HG03196 (cell line): ENCODE measurements at regions not wholly inside any gene's neighbourhood (a gene's known extent, or its start where the extent isn't known, plus 50 kb on each side); places are given as distances from the start of the nearest gene placed in this dataset.

Experiments used
- ATAC-seq: cut with Tn5 transposase; IDR thresholded peaks from one replicate; pipeline ENCODE4 v1.9.1; 2021; ENCODE audit not compliant: unreplicated experiment

DNA sequence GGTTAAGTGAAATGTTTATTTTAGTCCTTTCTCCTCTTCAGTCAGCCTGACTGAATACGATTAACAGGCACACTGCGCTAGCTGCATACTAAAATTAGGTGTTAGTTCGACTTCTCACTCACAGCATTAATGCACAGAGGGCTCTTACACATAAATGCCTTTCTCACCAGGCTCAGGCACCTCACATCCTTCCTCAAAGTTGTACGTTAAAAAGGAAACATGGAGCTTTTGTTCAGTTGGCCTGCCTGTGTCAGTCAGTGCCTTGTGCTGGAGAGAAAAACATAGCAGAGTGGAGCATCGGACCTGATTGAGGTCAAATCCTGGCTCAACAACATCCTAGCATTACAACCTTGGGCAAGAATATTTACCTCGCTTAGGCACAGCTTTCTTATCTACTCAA is 236.0 kb upstream of the ZNF462 start:
- no peak for ATAC-seq

DNA sequence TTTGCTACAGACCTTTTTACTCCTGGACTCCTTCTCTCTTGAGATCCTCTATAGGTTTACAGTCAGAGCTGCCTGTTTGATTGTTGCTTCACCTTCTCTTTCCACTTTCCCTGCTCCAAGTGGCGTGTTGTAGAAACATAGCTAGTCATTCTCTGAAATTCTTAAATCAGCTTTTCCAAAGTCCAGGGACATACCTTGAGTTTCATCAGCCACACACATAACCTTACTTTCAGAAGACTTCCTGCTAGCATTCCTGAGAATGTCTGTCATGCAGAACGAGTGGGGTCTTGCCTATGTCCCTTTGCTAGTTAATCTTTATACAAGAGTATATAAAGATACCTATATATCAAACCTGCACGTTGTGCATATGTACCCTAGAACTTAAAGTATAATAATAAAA is 230.3 kb upstream of the ZNF462 start:
- no peak for ATAC-seq

DNA sequence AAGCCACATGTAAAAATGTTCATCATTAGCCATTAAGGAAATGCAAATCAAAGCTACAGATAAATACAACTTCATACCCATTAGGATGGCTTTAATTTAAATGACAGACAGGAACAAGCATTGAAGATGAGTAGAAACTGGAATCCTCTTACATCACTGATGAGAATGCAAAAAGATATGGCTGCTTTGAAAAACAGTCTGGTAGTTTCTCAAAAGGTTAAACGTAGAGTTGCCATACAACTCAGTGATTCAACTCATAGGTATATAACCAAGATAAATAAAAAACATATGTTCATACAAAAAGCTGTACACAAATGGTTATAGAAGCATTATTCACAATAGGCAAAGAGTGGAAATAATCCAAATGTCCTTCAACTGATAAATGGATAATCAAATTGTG is 228.8 kb upstream of the ZNF462 start:
- no peak for ATAC-seq

DNA sequence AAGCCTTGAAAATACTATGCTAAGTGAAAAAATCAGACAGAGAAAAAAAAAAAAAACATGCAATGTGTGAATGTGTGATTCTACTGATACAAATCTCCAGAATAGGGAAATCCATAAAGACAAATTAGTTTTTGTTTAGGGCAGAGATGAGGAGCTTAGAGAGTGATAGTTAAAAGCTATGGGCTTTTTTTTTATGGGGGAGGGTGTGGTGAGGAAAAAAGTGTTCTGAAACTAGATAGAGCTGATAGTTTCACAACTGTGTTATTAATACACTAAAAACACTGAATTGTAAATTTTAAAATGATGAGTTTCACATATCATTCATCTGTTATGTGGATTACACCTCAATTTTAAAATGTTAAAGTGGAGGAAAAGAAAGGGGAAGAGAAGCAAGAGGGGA is 228.3 kb upstream of the ZNF462 start:
- ATAC-seq, result no peak

DNA sequence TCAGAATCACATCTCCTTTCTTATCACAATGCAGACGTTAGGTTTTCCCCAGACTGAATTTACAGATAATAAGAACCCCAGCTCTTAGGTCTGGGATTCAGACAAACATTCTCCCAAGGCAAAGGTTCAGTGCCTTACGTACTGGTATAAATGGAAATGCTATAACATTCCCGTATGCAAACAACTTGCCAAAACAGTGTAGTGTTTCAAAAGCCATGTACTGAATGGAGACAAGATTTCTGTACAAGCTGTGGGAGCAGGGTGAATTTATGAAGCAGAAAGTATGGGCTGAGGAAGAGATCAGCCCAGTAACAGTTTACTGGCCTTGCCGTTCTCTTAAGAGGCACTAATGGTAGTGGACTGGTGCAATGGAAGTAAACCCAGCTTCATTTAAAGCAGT is 225.5 kb upstream of the ZNF462 start:
- ATAC-seq, result no peak

DNA sequence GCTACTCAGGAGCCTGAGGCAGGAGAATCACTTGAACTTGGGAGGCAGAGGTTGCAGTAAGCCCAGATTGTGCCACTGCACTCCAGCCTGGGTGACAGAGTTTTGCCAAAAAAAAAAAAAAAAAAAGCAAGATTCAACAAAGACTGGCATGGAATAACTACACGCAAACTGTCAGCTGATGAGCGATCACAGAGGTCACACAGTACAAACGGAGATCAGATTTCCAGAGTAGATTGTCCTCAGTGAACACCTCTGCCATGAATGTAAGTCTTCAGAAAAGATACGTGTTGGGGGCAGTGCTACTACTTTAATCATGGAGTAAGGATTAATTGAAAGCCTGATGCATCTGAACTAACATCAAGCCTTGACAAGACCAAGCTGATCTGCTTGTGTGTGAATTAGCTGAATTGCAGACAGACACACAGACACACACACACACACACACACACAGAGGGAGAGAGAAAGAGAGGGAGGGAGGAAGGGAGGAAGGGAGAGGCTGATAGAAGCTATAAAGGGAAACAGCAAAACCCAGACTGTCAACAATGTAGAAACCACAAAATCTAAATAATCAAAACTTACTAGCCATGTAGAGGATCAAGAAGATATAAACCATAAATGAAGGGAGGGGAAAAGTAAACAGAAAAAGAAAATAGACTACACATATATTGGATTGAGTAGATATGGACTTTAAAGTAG is 222.9 kb upstream of the ZNF462 start:
- no peak for ATAC-seq

DNA sequence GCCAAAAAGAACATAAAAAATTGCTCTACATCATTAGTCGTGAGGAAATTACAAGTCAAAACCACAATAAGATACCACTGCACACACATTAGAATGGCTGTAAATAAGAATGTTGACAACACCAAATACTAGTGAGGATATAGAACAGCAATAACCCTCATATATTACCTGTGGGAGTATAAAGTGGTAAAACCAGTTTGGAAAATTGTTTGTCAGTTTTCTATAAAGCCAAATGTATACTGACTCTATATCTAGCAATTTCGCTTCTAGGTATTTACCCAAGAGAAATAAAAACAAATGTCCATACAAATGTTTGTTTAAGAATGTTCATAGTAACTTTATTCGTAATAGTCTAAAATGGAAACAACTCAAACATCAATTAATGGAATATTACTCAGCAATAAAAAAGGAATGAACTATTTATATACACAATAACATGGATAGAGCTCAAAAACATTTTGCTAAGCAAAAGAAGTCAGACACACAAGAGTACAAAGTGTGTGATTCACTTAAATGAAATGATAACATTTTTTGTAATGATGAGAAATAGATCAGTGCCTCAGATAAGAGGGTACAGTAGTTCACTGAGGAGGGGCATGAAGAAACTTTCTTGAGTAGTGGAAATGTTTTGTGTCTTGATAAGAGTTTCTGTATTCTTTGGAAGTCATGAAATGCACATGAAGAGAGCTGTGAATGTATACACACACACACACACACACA is 219.6 kb upstream of the ZNF462 start:
- ATAC-seq, result no peak

DNA sequence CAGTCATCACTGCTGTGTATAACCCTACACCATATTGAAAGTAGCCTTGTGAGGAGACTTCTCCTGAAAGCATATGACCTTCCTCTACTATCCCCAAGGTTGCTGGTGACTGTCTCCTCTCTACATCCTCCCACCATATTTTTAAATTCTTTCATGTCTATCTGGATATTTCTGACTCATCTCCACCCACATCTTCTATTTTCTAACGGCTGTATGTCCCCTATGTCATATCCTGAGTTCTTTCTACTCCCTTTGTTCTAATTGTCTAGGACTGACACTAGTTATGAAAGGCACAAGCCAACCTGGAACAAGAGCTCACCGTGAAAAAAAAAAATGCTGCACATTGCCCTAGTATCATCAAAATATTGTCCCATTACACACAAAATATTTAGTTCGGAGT is 218.3 kb upstream of the ZNF462 start:
- ATAC-seq, result no peak

DNA sequence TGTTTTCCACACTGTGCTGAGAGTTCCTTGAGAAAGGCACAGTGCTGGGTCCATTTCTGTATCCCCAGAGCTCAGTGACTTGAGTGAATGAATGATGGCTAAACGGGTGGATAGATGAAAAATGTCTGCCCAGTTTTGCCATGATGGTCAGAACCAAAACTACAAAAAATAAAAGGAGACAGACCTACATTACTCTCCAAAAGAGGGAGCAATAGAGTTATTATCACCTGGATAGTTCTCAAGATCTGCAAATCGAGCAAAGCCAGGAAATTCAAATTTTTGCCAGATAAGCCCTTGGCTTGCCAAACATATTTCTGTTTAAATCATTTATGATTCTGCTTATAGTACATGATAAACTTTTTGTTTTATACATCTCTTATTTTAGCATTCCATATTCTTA is 214.2 kb upstream of the ZNF462 start:
- ATAC-seq, result no peak

DNA sequence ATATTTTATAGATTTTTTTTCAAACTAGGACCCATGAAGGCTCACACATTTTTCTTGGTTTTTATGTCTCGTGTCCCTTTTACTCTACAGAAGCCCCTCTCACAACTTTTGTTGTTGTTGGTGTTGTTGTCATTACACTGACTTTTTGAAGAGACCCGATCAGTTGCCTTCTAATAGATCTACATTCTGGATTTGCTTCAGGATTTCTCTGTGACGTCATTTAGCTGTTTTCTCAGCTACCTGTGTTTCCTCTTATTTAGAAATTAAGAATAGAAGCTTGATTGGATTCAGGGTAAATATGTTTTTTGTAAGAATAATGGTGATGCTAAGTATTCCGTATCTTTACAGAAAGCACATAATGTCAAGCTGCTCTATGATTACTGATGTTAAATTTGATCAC is 213.3 kb upstream of the ZNF462 start:
- ATAC-seq, result no peak

DNA sequence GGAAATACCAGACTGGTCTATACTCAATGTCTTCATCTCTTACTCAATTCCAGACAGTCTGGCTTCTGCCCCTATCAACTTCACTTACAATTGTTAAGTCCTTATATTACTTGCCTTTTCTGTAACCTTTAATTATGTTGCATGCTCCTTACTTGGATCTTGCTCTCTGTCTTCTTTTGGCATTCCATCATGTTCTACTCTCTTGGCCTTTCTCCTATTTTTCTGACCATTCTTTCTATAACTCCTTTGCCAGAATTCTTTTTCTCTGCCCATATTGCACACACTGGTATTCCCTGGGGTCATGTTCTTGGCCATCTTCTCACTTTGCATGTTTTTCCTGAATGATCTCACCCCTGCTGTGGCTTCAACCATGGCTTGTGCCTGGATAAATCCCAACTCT is 209.8 kb upstream of the ZNF462 start:
- ATAC-seq, result no peak

DNA sequence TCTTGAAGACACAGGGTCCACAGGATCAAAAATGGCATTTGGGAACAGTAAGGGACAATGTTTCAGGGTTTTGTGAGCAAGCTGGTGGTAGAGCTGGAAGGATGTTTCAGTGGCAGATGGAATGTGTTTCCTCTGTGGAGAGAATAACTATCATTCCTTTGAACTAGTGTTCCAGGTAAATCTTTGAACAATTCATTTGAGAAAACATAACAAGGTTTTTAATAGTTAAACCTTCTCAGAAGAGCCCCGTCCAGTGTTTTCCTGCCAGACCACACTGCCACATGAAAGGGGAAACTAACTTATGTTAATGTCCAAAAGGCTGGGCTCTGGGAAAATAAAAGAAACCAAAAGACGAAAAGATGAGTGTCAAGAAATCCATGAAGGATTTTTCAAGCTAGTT is 207.0 kb upstream of the ZNF462 start:
- no peak for ATAC-seq

DNA sequence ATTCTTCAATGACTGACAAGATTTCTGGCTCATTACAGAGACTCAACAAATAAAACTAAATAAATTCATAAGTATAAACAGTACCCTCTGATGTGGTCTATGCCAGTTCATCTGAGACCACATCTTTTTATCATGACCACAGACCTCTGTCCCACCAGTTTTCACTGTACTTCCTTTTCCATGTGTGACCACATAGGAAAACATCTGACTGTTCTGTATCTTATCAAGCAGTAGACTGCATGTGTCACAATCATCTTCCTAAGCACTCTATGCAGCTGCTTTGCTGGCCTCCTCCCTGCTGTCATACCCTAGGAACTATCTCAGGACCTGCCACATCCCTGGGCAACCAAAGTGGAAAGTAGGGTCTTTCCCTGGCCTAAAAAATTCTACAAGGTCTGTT is 205.0 kb upstream of the ZNF462 start:
- ATAC-seq, result no peak

DNA sequence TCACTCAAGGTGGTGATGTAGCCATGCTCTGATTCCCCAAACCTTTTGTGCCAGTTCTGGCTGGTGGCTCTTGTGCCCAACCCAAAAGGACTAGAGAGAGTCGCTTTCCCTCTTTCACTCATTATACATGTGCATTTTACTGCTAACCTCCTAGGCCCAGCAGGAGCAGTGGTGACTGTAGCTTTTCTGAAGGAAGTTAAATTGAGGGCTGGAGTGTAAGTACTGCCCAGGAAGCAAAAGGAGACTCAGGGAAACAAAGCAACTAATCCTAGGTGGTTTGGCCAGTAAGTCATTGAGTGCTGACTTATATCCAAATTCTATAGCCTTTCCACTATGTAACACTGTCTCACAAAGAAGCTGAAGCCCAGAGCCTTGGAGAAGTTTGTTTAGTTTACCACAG is 194.4 kb upstream of the ZNF462 start:
- ATAC-seq, result no peak

DNA sequence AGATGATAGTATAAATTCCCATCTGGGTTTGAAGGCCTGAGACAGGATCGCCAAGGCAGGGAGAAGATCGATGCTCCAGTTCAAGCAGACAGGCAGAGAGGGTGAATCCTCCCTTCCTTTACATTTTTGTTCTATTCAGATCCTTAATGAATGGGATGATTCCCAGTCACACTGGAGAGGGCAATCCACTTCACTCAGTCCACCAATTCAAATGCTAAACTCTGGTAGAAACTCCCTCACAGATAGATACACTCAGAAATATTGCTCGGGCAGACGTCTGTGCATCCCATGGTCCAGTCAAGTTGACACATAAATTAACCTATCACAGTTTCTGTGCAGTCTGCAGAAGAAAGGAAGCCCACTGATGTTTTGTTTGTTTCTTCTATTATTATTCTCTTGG is 193.1 kb upstream of the ZNF462 start:
- ATAC-seq, result no peak

DNA sequence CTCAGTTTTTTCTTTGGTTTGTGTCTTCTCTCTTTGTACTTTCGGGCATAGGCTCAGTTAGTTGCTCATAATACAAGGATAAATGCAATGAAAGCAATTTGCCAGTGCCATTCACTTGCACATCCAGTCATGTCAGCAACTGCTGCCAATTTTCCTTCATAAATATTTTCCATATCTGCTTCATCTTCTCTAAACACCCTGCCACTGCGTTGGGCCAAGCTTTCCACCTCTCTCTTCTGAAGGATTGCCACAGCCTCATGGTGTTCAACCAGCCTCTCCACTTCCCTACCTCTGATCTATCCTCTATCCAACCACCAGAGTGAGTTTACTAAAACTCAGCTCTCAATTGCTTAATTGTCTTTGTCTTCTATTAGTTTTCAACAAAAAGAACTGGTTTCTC is 192.5 kb upstream of the ZNF462 start:
- ATAC-seq, result no peak

DNA sequence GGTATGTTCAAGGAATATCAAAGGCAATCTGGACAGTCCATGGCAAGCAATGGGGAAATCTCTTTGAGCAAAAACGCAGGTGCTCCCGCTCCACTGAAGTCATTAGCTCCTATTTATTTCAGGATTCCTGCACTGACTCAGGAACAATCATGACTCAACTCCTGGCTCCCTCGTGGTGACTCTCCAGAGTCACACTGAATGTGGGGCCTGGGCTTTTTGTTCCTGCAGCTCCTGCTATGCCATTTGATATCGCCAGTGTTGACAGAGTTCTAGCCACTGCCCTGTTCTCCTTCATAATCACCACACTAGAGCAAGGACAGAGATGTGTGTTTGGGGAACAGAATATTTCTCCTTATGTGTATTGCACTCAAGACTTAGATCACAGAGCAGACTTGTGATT is 187.2 kb upstream of the ZNF462 start:
- no peak for ATAC-seq

DNA sequence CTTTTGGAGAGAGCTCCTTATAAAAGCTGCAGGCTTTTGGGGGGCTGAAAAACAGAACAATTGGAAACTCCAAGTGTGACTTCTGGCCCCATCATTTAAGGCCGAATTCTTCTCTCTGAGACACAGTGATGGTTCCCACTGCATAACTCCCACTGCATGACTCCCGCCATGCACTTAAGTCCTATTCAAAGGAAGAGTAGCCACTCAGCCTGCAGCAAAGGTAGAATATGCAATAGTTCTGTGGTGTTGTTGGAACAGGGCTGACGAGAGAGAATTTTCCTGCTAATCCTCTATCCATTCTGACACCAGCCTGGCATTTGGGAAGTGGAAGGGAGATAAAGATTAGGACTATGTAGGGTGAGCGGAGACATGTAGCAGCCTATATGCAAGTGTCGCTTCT is 185.6 kb upstream of the ZNF462 start:
- no peak for ATAC-seq

DNA sequence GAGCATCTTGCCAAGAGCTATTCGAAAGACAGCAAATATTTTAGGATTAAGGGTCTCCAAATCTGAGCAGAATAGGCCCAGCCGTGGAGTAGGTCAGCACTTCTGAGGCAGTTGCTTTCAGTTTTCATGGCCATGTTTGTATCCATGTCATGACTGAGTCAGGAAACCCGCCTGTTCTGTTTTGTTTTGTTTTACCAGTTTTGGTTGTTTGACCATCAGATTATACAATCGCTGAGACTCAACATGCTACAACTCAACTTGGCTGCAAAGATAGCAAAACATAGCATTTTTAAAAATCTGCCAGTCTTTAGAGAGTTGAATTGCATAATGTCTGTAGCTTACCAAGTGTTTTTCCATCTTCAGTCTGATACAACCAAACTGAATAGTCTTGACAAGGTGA is 185.1 kb upstream of the ZNF462 start:
- ATAC-seq, result no peak

DNA sequence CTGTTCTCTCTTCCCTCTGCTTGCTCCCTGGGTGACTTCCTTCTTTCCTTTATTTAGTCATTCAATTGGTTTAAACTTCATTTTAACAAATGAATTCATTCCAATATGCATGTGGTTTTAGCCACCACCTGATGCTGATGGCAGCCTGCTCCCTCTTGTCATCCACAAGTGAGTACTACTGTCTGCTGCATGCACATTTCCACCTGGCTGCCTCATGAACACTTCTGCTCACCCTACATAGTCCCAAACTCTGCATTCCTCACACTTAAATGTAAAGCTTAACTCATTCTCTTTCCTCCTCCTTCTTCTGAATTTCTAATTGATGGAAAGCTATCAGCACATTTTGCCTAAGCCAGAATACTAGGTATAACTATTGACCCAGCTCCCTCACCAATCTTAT is 184.7 kb upstream of the ZNF462 start:
- no peak for ATAC-seq

DNA sequence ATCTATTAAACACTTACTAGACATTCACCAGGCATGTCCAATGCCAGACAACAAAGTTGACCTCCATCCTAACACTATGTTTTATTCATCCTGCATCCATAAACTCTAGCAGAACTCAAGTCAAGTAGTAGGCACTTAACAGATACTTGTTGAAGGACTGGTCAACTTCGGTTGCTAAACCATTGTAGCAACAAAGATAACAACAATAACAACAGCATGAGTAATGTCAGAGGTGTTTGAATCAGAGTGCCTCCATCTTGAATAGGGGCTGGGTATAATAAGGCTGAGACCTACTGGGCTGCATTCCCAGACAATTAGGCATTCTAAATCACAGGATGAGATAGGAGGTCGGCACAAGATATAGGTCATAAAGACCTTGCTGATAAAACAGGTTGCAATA is 180.5 kb upstream of the ZNF462 start:
- no peak for ATAC-seq

DNA sequence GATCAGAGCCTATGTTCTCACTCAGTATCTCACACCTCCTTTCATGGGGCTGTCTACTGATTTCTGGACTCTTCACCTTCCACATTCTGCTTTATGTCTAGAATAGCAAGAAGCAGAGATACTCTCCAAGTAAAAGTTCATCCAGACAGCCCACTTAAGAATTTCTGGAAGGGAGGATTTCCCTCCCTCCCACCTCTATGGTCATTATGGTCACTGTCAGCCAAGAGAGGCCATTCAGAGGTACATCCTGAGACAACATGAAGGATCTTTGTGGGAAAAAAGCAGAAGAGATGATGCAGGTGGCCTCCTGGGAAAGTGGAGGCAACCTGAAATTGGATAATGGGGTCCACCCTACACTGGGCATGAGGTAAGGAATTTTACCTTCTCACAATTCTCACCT is 179.5 kb upstream of the ZNF462 start:
- ATAC-seq, result no peak
